Kidney (tissue), 13 donors: ENCODE measurements at regions not wholly inside any gene's neighbourhood (a gene's known extent, or its start where the extent isn't known, plus 50 kb on each side); places are given as distances from the start of the nearest gene placed in this dataset.

Experiments used
- DNase-seq, 5 donors: peaks; one replicate each; pipeline ENCODE4 v3.0.0-alpha.2; 2013 to 2020
- FAIRE-seq: peaks from 2 replicates; lab custom pipeline; 2012; peaks lifted over from hg19 to GRCh38; lab: Jason Lieb, UNC
- H3K27ac ChIP-seq, 2 donors: one replicate each; pipeline ENCODE4 v1.7.0; 2013; ENCODE audit warnings: low read depth in 2 of 2, low read length in 2 of 2, inconsistent platforms in 1 of 2
- H3K27me3 ChIP-seq: one replicate; pipeline ENCODE4 v1.7.1; 2013; ENCODE audit warnings: low read length, inconsistent platforms; ENCODE audit not compliant: control insufficient read depth, insufficient read depth
- H3K36me3 ChIP-seq, 3 donors: one replicate each; pipeline versions ENCODE4 v1.7.0 to v1.7.1; 2013; ENCODE audit warnings: low read length in 3 of 3, control low read depth in 1 of 3, inconsistent platforms in 1 of 3; ENCODE audit not compliant: insufficient read depth in 3 of 3, control insufficient read depth in 2 of 3
- H3K4me1 ChIP-seq, 3 donors: one replicate each; pipeline versions ENCODE4 v1.7.0 to v1.7.1; 2013; ENCODE audit warnings: low read length in 3 of 3, inconsistent platforms in 1 of 3, low read depth in 1 of 3; ENCODE audit not compliant: control insufficient read depth in 2 of 3, insufficient read depth in 2 of 3
- H3K4me3 ChIP-seq, 3 donors: one replicate each; pipeline versions ENCODE4 v1.7.0 to v1.8.1; 2013; ENCODE audit warnings: low read length in 3 of 3, control low read depth in 1 of 3, inconsistent platforms in 1 of 3
- H3K9ac ChIP-seq, 3 donors: one replicate each; pipeline versions ENCODE4 v1.7.0 to v1.7.1; 2013; ENCODE audit warnings: low read length in 3 of 3, control low read depth in 1 of 3, inconsistent platforms in 1 of 3
- H3K9me3 ChIP-seq, 3 donors: one replicate each; pipeline versions ENCODE4 v1.7.0 to v1.7.1; 2013; ENCODE audit warnings: low read length in 3 of 3, control low read depth in 1 of 3, inconsistent platforms in 1 of 3; ENCODE audit not compliant: control insufficient read depth in 2 of 3, insufficient read depth in 1 of 3
- intact Hi-C: fragments of 100-400 bp; cut with DNase I; formaldehyde crosslinking; loops from one replicate; pipeline ENCODE4 v1.11.1; 2022
- TF ChIP-seq, protein P1 (sequence below): IDR thresholded peaks from 3 replicates; pipeline ENCODE4 v1.5.1; 2012; ENCODE audit warnings: mild to moderate bottlenecking, moderate library complexity, borderline replicate concordance; ENCODE audit not compliant: insufficient read depth; ENCODE audit errors: extremely low read depth
- donor health status: control.
- donor health status: control.
- donor health status: control.
- donor health status: control.
- donor health status: control.
- donor health status: DM: yes; HTN: yes; CAD: no.
- donor health status: Normal renal cell carcinoma (clear cell type).

DNA sequence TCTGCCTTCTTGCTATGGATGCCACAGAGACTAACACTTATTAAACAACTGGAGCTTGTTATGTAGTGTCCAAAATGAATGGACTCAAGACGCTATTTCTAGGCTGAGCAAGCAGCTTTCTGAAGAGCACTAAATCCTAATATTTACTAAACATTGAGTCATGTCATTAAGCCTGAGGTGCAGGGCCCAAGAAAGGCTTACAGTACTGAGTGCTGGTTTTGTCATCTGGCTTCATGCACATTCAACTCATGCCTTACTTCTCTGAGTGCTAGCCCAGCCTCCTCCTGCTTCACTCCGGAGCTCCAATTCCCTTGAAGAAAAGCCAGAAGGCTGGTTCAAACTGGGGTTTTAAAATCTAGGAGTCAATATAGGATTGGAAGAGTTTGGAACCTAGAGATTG lies 363.3 kb upstream of the CDH5 start:
- Histone ChIP-seq H3K36me3 (no peaks in the 10 kb centered on the region), H3K9me3 (no peaks in the 10 kb centered on the region), H3K9ac (no peak overlapping the region), H3K27me3 (no peaks in the 10 kb centered on the region), H3K4me3 (no peak overlapping the region), H3K27ac (no peak overlapping the region), H3K4me1 (no peaks in the 10 kb centered on the region)
- TF ChIP-seq, protein P1, sequence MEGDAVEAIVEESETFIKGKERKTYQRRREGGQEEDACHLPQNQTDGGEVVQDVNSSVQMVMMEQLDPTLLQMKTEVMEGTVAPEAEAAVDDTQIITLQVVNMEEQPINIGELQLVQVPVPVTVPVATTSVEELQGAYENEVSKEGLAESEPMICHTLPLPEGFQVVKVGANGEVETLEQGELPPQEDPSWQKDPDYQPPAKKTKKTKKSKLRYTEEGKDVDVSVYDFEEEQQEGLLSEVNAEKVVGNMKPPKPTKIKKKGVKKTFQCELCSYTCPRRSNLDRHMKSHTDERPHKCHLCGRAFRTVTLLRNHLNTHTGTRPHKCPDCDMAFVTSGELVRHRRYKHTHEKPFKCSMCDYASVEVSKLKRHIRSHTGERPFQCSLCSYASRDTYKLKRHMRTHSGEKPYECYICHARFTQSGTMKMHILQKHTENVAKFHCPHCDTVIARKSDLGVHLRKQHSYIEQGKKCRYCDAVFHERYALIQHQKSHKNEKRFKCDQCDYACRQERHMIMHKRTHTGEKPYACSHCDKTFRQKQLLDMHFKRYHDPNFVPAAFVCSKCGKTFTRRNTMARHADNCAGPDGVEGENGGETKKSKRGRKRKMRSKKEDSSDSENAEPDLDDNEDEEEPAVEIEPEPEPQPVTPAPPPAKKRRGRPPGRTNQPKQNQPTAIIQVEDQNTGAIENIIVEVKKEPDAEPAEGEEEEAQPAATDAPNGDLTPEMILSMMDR, result no peak
- FAIRE-seq, result no peak
- intact Hi-C loops, result no loop called here
- no peak for DNase-seq

DNA sequence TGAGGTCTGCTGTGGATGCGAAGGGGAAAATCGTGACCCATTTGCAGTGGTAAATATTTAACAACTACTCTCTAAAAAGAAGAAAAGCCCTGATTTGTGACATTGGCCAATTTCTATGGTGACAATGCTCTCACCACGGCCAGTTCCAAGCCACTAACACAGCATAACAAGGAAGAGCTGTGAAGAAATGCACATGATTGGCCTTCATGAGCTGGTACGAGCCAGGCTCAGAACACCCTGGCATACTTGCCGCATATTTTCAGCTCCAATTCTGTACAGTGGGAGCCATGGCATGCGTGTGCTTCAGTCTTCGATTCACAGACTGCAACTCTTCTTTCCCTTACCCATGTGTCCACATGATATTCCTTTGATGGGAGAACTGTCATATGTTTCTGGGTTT lies 363.9 kb upstream of the CDH5 start:
- H3K27ac ChIP-seq, result no peak overlapping the region
- H3K4me3 ChIP-seq, result no peak overlapping the region
- FAIRE-seq (no peak), DNase-seq (no peak)
- TF ChIP-seq, protein P1, result no peak
- H3K27me3 ChIP-seq, result no peaks in the 10 kb centered on the region
- no peaks in the 10 kb centered on the region for H3K36me3 ChIP-seq
- H3K9me3 ChIP-seq, result no peaks in the 10 kb centered on the region
- intact Hi-C loops, result no loop called here
- no peak overlapping the region for H3K9ac ChIP-seq
- H3K4me1 ChIP-seq, result no peaks in the 10 kb centered on the region

DNA sequence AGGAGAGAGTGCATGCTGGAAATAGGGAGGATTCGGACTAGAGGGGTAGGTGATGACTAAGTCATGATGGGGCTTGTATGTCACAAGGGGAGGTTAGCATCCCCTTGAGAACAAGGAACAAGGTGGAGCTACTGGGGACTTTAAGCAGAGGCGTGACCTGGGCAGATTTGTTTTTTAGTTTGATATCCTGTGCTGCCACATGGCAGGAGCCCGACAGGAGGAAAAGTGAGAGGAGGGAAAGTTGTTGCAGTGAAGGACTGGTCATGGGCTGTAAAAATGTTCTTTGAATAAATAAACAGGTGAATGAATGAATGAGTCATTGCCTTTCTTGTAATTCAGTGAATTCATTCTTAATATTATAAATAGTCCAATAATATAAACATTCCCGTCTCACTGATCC lies 365.1 kb upstream of the CDH5 start:
- H3K27me3 ChIP-seq, result no peaks in the 10 kb centered on the region
- no peak overlapping the region for H3K27ac ChIP-seq
- intact Hi-C loops, result no loop called here
- no peak for FAIRE-seq
- no peak overlapping the region for H3K9ac ChIP-seq
- TF ChIP-seq, protein P1, result no peak
- no peak overlapping the region for H3K4me3 ChIP-seq
- DNase-seq, result no peak
- H3K9me3 ChIP-seq, result no peaks in the 10 kb centered on the region
- H3K36me3 ChIP-seq, result no peaks in the 10 kb centered on the region
- H3K4me1 ChIP-seq, result no peaks in the 10 kb centered on the region

DNA sequence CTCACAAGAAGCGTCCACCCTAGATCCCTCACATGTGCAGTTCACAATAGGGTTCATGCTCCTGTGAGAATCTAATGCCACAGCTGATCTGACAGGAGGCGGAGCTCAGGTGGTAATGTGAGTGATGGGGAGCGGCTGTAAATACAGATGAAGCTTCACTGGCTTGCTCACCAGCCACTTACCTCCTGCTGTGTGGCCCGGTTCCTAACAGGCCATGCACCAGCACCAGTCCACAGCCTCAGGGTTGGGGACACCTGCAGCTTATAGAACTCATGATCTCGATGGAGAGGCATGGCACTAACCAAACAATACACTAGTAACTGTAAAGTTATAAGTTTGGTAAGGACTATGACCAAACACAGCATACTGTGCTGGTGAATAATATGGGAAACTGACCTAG lies 368.0 kb upstream of the CDH5 start:
- no peaks in the 10 kb centered on the region for H3K9me3 ChIP-seq
- H3K4me3 ChIP-seq, result no peak overlapping the region
- TF ChIP-seq, protein P1, result no peak
- no peaks in the 10 kb centered on the region for H3K36me3 ChIP-seq
- H3K27ac ChIP-seq, result no peak overlapping the region
- intact Hi-C loops, result no loop called here
- H3K4me1 ChIP-seq, result no peaks in the 10 kb centered on the region
- DNase-seq (no peak), FAIRE-seq (no peak)
- H3K9ac ChIP-seq, result no peak overlapping the region
- H3K27me3 ChIP-seq, result no peaks in the 10 kb centered on the region
